Activated CD4-positive, alpha-beta memory T cell treated with anti-CD3 and anti-CD28 coated beads for 36 hours (primary cell): ENCODE measurements at regions not wholly inside any gene's neighbourhood (a gene's known extent, or its start where the extent isn't known, plus 50 kb on each side); places are given as distances from the start of the nearest gene placed in this dataset.

Experiments
- CTCF ChIA-PET: fragments of 350-600 bp; sonication (Branson Sonifier 250); formaldehyde crosslinking; loops from one replicate; lab custom pipeline; 2021; ENCODE audit warnings: antibody characterized with exemption, inconsistent platforms; lab: Charles Lee
- POLR2A ChIA-PET: fragments of 350-600 bp; sonication (Branson Sonifier 250); formaldehyde crosslinking; loops from one replicate; lab custom pipeline; 2021; ENCODE audit warnings: antibody characterized with exemption; lab: Charles Lee
- DNase-seq: peaks from one replicate; pipeline ENCODE4 v3.0.0-alpha.2; 2020
- H3K27ac Mint-ChIP-seq: one replicate; pipeline ENCODE4 v1.8.0; 2021; ENCODE audit warnings: mixed read lengths
- H3K27me3 Mint-ChIP-seq: one replicate; pipeline ENCODE4 v1.8.0; 2021; ENCODE audit warnings: mixed read lengths
- H3K36me3 Mint-ChIP-seq: one replicate; pipeline ENCODE4 v1.8.0; 2021; ENCODE audit warnings: mixed read lengths
- H3K4me1 Mint-ChIP-seq: one replicate; pipeline ENCODE4 v1.8.0; 2021; ENCODE audit warnings: low read depth, mixed read lengths
- H3K4me3 Mint-ChIP-seq: one replicate; pipeline ENCODE4 v1.8.0; 2021; ENCODE audit warnings: mild to moderate bottlenecking, mixed read lengths
- H3K9me3 Mint-ChIP-seq: one replicate; pipeline ENCODE4 v1.8.0; 2021; ENCODE audit warnings: mixed read lengths
- intact Hi-C: fragments of 100-400 bp; cut with micrococcal nuclease; formaldehyde crosslinking; loops from one replicate; pipeline ENCODE4 v1.15.1; 2023

DNA sequence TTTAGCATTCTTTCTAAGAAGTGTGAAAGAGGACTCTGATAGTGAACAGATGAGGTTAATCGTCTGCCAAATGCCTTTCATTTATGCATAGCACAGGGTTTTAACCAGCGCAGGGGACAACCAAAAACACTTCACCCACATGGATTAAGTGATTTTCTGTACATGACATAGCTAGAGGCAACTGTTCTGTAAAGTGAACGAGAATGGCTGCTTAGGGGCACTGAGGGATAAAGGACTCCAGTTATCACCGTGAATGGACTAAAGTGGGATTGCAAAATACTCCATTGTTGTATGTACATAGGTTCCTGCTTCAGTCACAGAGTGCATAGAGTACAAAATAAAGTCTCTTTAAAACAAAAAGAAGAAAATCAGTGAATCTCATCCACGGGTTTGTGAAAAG, 456.8 kb downstream of the DMAC1 start:
- Mint-ChIP-seq H3K27me3 (peaks cover 3% of the 10 kb centered on the region), H3K4me3 (no peak overlapping the region), H3K36me3 (no peaks in the 10 kb centered on the region), H3K4me1 (no peaks in the 10 kb centered on the region), H3K27ac (no peak overlapping the region), H3K9me3 (no peaks in the 10 kb centered on the region)
- intact Hi-C loops, result no loop called here
- ChIA-PET CTCF (no interaction called here), POLR2A (no interaction called here)
- no peak for DNase-seq

DNA sequence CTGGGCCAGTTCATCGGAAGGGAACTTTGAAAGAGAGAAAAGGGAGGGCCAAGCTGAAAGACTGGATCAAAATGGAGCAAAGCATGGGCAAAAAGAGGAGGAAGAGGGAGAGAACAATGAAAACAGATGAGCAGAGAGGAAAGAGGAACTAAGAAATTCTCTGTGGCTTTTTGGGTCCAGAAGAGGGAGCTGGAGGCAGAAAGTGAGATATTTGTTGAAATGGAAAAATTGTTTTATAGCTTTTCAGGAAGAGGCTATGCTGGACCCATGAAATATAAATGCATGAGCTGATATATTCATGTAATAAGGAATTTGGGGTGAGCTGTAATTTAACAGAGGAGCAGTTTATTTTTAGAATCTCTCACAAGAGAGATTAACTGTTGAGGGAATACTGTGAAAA, 457.3 kb downstream of the DMAC1 start:
- no peaks in the 10 kb centered on the region for H3K4me1 Mint-ChIP-seq
- CTCF ChIA-PET, result no interaction called here
- intact Hi-C loops, result no loop called here
- POLR2A ChIA-PET, result no interaction called here
- H3K9me3 Mint-ChIP-seq, result no peaks in the 10 kb centered on the region
- H3K36me3 Mint-ChIP-seq, result no peaks in the 10 kb centered on the region
- DNase-seq, result no peak
- no peak overlapping the region for H3K4me3 Mint-ChIP-seq
- peaks cover 4% of the 10 kb centered on the region for H3K27me3 Mint-ChIP-seq
- no peak overlapping the region for H3K27ac Mint-ChIP-seq

DNA sequence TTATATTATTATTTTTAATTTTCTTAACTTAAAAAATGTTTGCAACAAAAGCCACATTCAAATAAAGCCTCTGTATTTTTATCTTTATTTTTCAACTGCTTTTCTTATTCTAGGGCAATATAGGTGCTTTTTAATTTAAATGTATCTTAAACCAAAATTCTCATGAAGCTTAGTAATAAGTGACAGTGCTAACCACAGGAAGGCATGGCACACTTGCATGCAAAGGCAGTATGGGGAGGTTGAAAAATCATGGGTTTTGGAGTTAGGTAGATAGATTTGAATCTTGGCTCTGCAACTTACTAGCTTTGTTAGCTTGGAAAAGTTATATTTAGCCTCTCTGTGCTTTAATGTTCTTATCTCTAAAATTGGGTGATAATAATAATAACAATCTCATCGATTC, 458.0 kb downstream of the DMAC1 start:
- Mint-ChIP-seq H3K27me3 (peaks cover 6% of the 10 kb centered on the region), H3K4me3 (no peak overlapping the region), H3K4me1 (no peaks in the 10 kb centered on the region), H3K36me3 (no peaks in the 10 kb centered on the region), H3K27ac (no peak overlapping the region), H3K9me3 (no peaks in the 10 kb centered on the region)
- no peak for DNase-seq
- ChIA-PET POLR2A (no interaction called here), CTCF (no interaction called here)
- intact Hi-C loops, result no loop called here

DNA sequence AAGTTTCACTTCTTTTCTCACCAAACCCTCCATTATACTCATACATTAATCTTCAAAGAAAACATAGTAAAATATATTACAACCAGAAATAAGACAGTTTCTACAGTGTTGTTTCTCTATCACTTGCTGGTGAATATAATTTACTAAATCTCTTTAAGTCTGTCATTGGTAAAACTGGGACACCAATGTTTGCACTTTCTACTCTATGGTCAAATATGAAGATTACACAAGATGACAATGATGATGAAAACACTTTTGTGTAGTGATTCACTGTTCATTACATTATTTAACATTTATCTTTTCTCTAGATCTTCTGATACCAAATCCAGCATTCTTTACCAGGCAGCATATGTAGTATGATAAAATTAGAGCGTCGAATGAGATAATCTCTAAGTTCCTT, 459.1 kb downstream of the DMAC1 start:
- CTCF ChIA-PET, result no interaction called here
- peaks cover 6% of the 10 kb centered on the region for H3K27me3 Mint-ChIP-seq
- POLR2A ChIA-PET, result no interaction called here
- no peaks in the 10 kb centered on the region for H3K36me3 Mint-ChIP-seq
- H3K4me3 Mint-ChIP-seq, result no peak overlapping the region
- H3K4me1 Mint-ChIP-seq, result no peaks in the 10 kb centered on the region
- no peak for DNase-seq
- intact Hi-C loops, result no loop called here
- H3K9me3 Mint-ChIP-seq, result no peaks in the 10 kb centered on the region
- no peak overlapping the region for H3K27ac Mint-ChIP-seq

DNA sequence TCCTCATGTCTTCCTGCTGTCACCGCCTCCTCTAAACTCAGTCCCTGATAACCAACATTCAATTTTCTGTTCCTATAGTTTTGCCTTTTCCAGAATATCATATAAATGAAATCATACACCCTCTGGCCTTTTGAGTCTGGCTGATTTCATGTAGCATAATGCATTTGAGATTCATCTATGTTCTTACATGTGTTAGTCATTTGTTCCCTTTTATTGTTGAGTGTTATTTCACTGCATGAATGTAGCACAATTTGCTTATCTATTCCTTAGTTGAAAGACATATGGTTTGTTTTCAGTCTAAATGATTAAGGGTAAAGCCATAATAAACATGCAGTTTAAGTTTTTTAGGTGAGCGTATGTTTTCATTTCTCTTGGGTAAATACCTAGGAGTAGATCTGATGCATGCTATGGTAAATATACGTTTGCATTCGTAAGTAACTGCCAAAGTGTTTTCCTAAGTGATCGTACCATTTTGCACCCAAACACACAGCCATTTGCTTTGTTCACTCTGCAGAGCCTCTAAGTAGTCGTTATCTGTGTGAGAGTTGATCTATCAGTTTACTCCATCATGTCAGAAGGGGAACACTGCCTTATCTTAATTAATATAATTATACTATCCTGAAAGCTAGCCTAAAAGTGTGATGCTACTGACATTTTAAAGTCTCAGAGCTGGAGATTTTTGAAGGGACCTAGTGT, 460.8 kb downstream of the DMAC1 start:
- ChIA-PET CTCF (no interaction called here), POLR2A (no interaction called here)

DNA sequence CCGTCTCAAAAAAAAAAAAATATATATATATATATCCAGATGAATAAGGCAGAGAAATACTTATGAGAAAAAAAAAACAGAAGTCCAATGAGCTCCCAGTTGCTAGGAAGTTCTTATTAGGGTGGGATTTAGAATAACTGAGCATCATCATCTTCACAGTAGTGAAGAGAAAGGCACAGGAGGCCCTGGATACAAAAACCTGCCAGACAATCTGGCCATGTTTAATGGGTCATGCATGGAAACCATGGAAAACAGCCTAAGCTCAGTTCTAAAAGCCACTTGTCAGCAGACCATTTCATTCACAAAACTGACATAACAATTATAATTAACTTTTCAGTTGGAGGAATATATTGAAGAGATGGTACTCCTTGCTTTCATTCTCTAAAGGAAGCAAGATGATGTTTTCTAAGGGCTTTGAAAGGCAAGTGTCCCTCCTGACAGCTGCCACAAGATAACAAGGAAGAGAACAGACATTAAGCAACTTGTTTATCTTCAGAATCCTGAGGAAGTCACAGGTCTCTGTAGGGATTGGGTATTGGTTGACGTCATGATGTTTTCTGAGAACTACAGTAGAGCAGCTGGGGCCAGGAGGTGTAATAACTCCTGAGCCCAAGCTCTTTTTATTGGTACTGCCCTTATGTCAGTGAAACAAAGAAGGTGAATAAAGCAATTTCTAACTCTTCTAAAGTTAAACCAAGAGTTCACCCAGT, 463.1 kb downstream of the DMAC1 start:
- DNase-seq, result no peak
- CTCF ChIA-PET, result no interaction called here
- Mint-ChIP-seq H3K36me3 (no peaks in the 10 kb centered on the region), H3K27ac (no peak overlapping the region), H3K4me1 (no peaks in the 10 kb centered on the region), H3K27me3 (peaks cover 3% of the 10 kb centered on the region), H3K9me3 (no peaks in the 10 kb centered on the region), H3K4me3 (no peak overlapping the region)
- intact Hi-C loops, result no loop called here
- POLR2A ChIA-PET, result no interaction called here

More for the DNA sequence above, 460.8 kb downstream of the DMAC1 start:
- Mint-ChIP-seq H3K36me3 (no peaks in the 10 kb centered on the region), H3K9me3 (no peaks in the 10 kb centered on the region), H3K4me1 (no peaks in the 10 kb centered on the region), H3K4me3 (no peak overlapping the region), H3K27ac (no peak overlapping the region), H3K27me3 (peaks cover 3% of the 10 kb centered on the region)
- no peak for DNase-seq
- intact Hi-C loops, result no loop called here

DNA sequence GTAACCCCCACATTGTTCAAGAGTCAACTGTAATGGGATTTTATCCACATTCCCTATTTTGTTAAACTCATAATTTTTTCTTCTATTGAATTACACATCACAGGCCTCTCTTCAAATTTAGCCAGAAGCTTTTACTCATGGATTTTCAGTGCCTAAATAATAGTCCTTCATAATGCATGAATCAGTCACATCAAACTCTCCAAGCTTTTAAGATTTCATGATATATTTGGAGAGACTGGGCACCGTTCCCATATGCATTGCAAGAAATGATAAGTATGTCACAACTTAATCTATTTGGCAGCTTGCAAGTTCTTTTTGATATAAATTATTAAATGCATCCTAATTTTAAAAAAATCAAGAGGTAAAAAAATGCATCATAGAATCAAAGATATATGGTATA, 465.9 kb downstream of the DMAC1 start:
- Mint-ChIP-seq H3K27me3 (peaks cover 3% of the 10 kb centered on the region), H3K9me3 (no peaks in the 10 kb centered on the region), H3K36me3 (no peaks in the 10 kb centered on the region), H3K4me1 (no peaks in the 10 kb centered on the region), H3K4me3 (no peak overlapping the region), H3K27ac (no peak overlapping the region)
- intact Hi-C loops, result no loop called here
- ChIA-PET POLR2A (no interaction called here), CTCF (no interaction called here)
- no peak for DNase-seq

DNA sequence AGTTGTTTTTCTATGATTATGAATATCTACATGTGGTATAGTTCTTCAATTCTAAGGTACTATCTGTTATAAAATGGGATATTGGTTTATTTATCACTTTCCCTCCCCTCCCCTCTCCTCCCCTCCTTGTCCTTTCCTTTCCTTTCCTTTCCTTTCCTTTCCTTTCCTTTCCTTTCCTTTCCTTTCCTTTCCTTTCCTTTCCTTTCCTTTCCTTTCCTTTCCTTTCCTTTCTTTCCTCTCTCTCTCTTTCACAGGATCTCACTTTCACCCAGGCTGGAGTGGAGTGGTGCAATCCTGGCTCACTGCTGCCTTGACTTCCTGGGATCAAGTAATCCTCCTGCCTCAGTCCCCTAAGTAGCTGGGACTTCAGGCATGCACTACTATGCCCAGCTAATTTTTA, 466.8 kb downstream of the DMAC1 start:
- Mint-ChIP-seq H3K9me3 (no peaks in the 10 kb centered on the region), H3K27ac (no peak overlapping the region), H3K4me1 (no peaks in the 10 kb centered on the region), H3K27me3 (peaks cover 3% of the 10 kb centered on the region), H3K36me3 (no peaks in the 10 kb centered on the region), H3K4me3 (no peak overlapping the region)
- POLR2A ChIA-PET, result no interaction called here
- intact Hi-C loops, result no loop called here
- CTCF ChIA-PET, result no interaction called here
- no peak for DNase-seq

DNA sequence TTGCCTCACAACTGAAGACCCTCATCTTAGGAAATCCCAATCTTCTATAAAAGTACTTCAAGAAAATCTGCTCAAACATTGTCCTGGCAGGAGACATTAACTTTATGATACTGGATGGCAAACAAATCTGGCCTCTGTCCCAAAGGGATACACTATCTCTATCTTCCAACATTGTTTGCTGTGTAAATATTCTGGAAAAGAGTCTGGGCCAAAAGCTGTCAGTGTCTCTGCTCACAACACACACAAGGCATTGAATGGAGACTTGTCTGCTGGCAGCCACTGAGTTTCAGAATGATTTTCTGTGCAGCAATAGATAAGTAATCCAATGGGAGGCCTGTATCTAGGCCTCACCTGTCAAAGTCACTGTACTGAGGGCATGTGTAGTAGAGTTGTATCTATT, 471.1 kb downstream of the DMAC1 start:
- Mint-ChIP-seq H3K36me3 (no peaks in the 10 kb centered on the region), H3K4me3 (no peak overlapping the region), H3K27ac (no peak overlapping the region), H3K27me3 (no peaks in the 10 kb centered on the region), H3K4me1 (no peaks in the 10 kb centered on the region), H3K9me3 (no peaks in the 10 kb centered on the region)
- intact Hi-C loops, result no loop called here
- ChIA-PET CTCF (no interaction called here), POLR2A (no interaction called here)
- no peak for DNase-seq

DNA sequence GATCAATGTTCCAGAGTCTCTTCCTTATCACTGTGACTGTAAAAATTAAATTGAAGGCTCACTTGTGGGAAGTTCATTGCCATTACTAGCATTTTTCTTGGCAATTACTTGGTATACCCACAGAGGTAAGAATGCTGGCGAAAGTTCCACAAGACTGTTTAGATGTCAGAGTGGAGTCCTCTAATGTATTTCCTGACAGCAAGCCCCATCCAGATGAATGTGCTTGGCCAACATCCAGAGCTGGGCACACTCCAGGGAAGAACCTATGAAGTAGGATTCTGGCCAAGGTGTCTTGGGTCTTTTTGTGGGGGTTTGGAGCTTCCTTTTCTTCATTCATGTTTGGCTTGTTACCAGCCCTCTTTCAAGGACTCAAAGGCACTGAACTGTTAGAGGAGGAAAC, 473.6 kb downstream of the DMAC1 start:
- ChIA-PET POLR2A (no interaction called here), CTCF (no interaction called here)
- Mint-ChIP-seq H3K36me3 (no peaks in the 10 kb centered on the region), H3K4me1 (no peaks in the 10 kb centered on the region), H3K27me3 (no peaks in the 10 kb centered on the region), H3K27ac (no peak overlapping the region), H3K9me3 (no peaks in the 10 kb centered on the region), H3K4me3 (no peak overlapping the region)
- DNase-seq, result no peak
- intact Hi-C loops, result no loop called here

DNA sequence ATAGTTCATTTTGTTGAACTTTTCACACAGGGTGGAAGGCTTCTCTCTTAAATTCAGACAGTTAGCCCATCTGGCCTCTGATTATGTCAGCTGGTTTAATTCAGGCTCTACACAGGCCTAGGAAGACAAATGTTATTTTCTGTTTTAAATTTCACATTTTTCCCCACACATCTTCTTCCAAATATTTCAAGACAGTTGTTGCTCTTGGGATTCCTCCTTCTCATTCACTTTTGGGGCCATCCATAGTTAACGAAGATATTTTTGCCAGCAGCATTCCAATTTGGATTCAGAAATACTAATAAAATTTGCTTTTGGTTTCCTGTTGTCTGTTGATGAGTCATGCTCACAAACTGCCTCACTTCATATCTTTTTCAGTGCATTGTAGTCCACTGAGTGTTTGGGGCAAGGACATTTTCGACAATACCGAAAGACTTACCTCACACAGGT, 475.4 kb downstream of the DMAC1 start:
- intact Hi-C loops, result no loop called here
- CTCF ChIA-PET, result no interaction called here
- Mint-ChIP-seq H3K4me3 (no peak overlapping the region), H3K9me3 (no peaks in the 10 kb centered on the region), H3K36me3 (no peaks in the 10 kb centered on the region), H3K27me3 (peaks cover 2% of the 10 kb centered on the region), H3K4me1 (no peaks in the 10 kb centered on the region), H3K27ac (no peak overlapping the region)
- POLR2A ChIA-PET, result no interaction called here
- DNase-seq, result no peak

DNA sequence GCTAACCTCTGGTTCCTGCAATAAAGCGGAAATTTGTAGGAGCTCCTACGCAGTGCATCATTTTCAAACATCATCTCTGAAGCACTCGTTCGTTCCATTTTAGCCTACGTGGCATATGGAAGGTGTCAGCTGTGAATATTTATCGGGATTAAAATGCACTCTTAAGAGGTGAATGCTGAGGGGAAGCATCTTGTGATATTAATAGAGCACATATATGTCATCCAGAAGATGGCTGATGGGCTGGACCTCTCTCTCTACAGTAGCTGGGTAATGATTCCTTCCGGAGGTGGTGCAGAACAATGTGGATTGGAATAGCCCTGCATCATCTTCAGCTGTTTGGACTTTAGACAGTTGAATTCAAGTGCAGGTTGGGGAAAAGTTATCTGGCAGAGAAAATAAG, 478.7 kb downstream of the DMAC1 start:
- H3K36me3 Mint-ChIP-seq, result no peaks in the 10 kb centered on the region
- no peak overlapping the region for H3K27ac Mint-ChIP-seq
- POLR2A ChIA-PET, result no interaction called here
- CTCF ChIA-PET, result no interaction called here
- H3K9me3 Mint-ChIP-seq, result no peaks in the 10 kb centered on the region
- no peak overlapping the region for H3K4me3 Mint-ChIP-seq
- no peaks in the 10 kb centered on the region for H3K4me1 Mint-ChIP-seq
- peaks cover 8% of the 10 kb centered on the region for H3K27me3 Mint-ChIP-seq
- no peak for DNase-seq
- intact Hi-C loops, result no loop called here

DNA sequence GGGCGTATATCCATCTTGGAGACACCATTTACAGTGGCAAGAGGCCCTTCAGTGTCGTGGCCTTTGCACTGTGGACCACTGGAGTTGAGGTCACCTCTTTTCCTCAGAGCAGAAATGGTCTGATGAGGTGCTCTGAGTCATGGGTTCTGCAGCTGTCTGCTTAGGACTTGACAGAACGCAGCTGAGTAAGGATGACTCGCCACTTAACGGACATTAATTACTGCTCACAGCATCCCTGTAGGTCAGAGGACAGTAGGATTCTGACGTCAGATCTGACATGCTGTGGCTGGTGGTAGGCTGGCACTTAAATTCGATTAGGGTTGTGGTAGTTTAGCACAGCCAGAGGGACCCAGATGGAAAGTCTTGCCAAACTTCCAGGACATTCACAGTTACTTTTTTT, 479.4 kb downstream of the DMAC1 start:
- ChIA-PET CTCF (no interaction called here), POLR2A (no interaction called here)
- intact Hi-C loops, result no loop called here
- Mint-ChIP-seq H3K4me1 (no peaks in the 10 kb centered on the region), H3K27ac (no peak overlapping the region), H3K27me3 (peaks cover 8% of the 10 kb centered on the region), H3K4me3 (no peak overlapping the region), H3K9me3 (peaks cover 4% of the 10 kb centered on the region), H3K36me3 (no peaks in the 10 kb centered on the region)
- no peak for DNase-seq
